Peyer's patch (tissue), 4 donors: ENCODE measurements at regions not wholly inside any gene's neighbourhood (a gene's known extent, or its start where the extent isn't known, plus 50 kb on each side); places are given as distances from the start of the nearest gene placed in this dataset.

Experiments
- CTCF ChIP-seq, 6 experiments: fragments of 450-650 bp in 4 of 6; fragments of 200-600 bp in 2 of 6; sonication (generic) in 1 of 6; IDR thresholded peaks; one replicate each; pipeline ENCODE4 v1.5.1; 2017 to 2019; ENCODE audit warnings: antibody characterized with exemption in 6 of 6, mild to moderate bottlenecking in 3 of 6, moderate library complexity in 1 of 6
- POLR2A ChIP-seq, 2 donors: fragments of 450-650 bp; IDR thresholded peaks; one replicate each; pipeline ENCODE4 v1.5.1; 2017; ENCODE audit warnings: antibody characterized with exemption in 2 of 2, mild to moderate bottlenecking in 2 of 2, moderate library complexity in 2 of 2

GRCh38 chr9:88044200-88044599, 69.9 kb upstream of the CDK20 start:
- no peak for TF ChIP-seq CTCF (IDR thresholded peaks at IDR 0.05)
- no peak for TF ChIP-seq POLR2A (IDR thresholded peaks at IDR 0.05)
